OCI-LY7 (cell line): ENCODE measurements at regions not wholly inside any gene's neighbourhood (a gene's known extent, or its start where the extent isn't known, plus 50 kb on each side); places are given as distances from the start of the nearest gene placed in this dataset.

Experiments
- BruUV-seq: library from RNA; stranded (reverse); fragments of 400-500 nt; replicated peaks from 2 replicates; lab custom pipeline; 2021; lab: Mats Ljungman, UMichigan
- CTCF ChIA-PET: fragments of 300-600 bp; sonication (Branson Sonifier 250); formaldehyde crosslinking; loops from one replicate; lab custom pipeline; 2022; ENCODE audit warnings: antibody characterized with exemption; ENCODE audit not compliant: unreplicated experiment; lab: Charles Lee
- POLR2A ChIA-PET: fragments of 300-600 bp; sonication (Branson Sonifier 250); formaldehyde crosslinking; loops from one replicate; lab custom pipeline; 2022; ENCODE audit warnings: antibody characterized with exemption; lab: Charles Lee
- DNase-seq: peaks from one replicate; pipeline ENCODE4 v3.0.0-alpha.2; 2015; ENCODE audit warnings: low spot score
- H2AFZ ChIP-seq: fragments of 200-600 bp; sonication (generic), shearing (Covaris generic); 2 replicates; pipeline ENCODE4 v1.6.1; 2014; ENCODE audit warnings: mild to moderate bottlenecking, antibody characterized with exemption, low read length, moderate library complexity
- H3K27ac ChIP-seq: fragments of 200-600 bp; sonication (generic); 2 replicates; pipeline ENCODE4 v1.5.1; 2014; ENCODE audit warnings: mixed run types, low read depth, mild to moderate bottlenecking, moderate library complexity, low read length, inconsistent platforms; ENCODE audit not compliant: poor library complexity, severe bottlenecking
- H3K36me3 ChIP-seq: fragments of 200-600 bp; sonication (generic); 2 replicates; pipeline ENCODE4 v1.6.1; 2014; ENCODE audit warnings: mild to moderate bottlenecking, antibody characterized with exemption, low read length, moderate library complexity, mixed read lengths; ENCODE audit not compliant: insufficient read depth
- H3K4me1 ChIP-seq: fragments of 200-600 bp; sonication (generic); 2 replicates; pipeline ENCODE4 v1.5.1; 2014; ENCODE audit warnings: mild to moderate bottlenecking, low read length; ENCODE audit not compliant: insufficient read depth, poor library complexity, severe bottlenecking
- H3K4me2 ChIP-seq: fragments of 200-600 bp; sonication (generic); 2 replicates; pipeline ENCODE4 v1.6.1; 2014; ENCODE audit warnings: mild to moderate bottlenecking, low read length
- H3K4me3 ChIP-seq: fragments of 200-600 bp; sonication (generic); 2 replicates; pipeline ENCODE4 v1.5.1; 2014; ENCODE audit warnings: mild to moderate bottlenecking, low read depth, low read length; ENCODE audit not compliant: poor library complexity, severe bottlenecking
- H3K79me2 ChIP-seq: fragments of 200-600 bp; sonication (generic); 2 replicates; pipeline ENCODE4 v1.6.1; 2016; ENCODE audit warnings: low read depth, mild to moderate bottlenecking, low read length, moderate library complexity, mixed read lengths; ENCODE audit not compliant: insufficient read depth
- H3K9me2 ChIP-seq: fragments of 200-600 bp; sonication (generic); 2 replicates; pipeline ENCODE4 v1.6.1; 2016; ENCODE audit warnings: mild to moderate bottlenecking, low read length, mixed read lengths; ENCODE audit not compliant: insufficient read depth
- H3K9me3 ChIP-seq: fragments of 200-600 bp; sonication (generic); 2 replicates; pipeline ENCODE4 v1.6.1; 2014; ENCODE audit warnings: mild to moderate bottlenecking, mixed run types, low read length, mixed read lengths
- H4K20me1 ChIP-seq: fragments of 200-600 bp; sonication (generic); 2 replicates; pipeline ENCODE4 v1.6.1; 2014; ENCODE audit warnings: mild to moderate bottlenecking, antibody characterized with exemption, low read length, moderate library complexity, mixed read lengths; ENCODE audit not compliant: insufficient read depth
- EZH2phosphoT487 ChIP-seq: fragments of 200-600 bp; sonication (generic); IDR thresholded peaks from 2 replicates; pipeline ENCODE4 v1.6.1; 2018; ENCODE audit warnings: low read depth, borderline replicate concordance, mild to moderate bottlenecking, mixed run types, antibody characterized with exemption, low read length, moderate library complexity, mixed read lengths
- intact Hi-C: fragments of 100-400 bp; cut with micrococcal nuclease; formaldehyde crosslinking; loops from one replicate; pipeline ENCODE4 v1.10.0; 2022; ENCODE audit not compliant: unreplicated experiment
- TF ChIP-seq, protein P1 (sequence below): fragments of 200-600 bp; sonication (generic); conservative IDR thresholded peaks from 2 replicates; pipeline ENCODE4 v1.5.1; 2014; ENCODE audit warnings: mild to moderate bottlenecking, antibody characterized with exemption, low read length, moderate library complexity, mixed read lengths

DNA sequence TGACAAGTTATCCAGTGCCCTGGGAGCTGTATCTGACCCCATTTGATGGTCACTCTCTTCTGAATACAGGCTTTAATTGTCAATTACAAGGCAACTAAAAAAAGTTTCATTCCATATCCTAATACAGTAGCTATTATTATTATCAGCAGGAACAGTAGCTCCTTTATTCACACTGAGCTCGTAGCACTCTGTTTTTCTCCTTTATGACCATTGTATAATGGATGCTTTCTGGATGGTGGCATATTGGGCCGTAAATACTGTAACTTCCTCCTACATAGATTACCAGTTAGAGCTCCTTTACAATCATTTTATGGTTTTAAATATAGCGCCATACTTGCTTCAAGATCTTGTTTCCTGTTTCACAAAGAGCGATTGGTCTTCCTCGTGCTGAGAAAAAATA lies 1040.3 kb downstream of the TSN start:
- ChIA-PET CTCF (no interaction called here), POLR2A (no interaction called here)
- intact Hi-C loops: no loop called here

DNA sequence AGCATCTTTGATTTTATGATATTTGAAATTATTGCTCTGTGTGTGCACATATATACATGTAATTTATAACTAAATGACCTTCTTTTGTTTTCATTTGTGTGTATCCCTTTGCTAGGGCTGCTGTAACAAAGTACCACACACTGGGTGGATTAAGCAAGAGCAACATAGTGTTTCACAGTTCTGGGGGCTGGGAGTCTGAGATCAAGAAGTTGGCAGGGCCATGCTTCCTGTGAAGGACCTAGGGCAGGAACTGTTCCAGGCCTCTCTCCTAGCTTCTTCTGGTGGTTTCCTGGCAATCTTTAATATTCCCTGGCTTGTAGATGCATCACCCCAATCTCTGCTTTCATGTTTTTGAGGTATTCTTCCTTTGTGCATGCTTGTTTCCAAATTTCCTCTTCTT lies 1043.9 kb downstream of the TSN start:
- Histone ChIP-seq H3K9me2 (no peaks in the 10 kb centered on the region), H3K79me2 (no peaks in the 10 kb centered on the region), H2AFZ (no peak overlapping the region), H3K27ac (no peak overlapping the region), H3K4me3 (no peak overlapping the region), H4K20me1 (no peaks in the 10 kb centered on the region), H3K36me3 (no peaks in the 10 kb centered on the region), H3K9me3 (no peaks in the 10 kb centered on the region), H3K4me1 (no peaks in the 10 kb centered on the region), H3K4me2 (no peak overlapping the region)
- no TSS peak for BruUV-seq
- intact Hi-C loops: no loop called here
- TF ChIP-seq, protein P1, sequence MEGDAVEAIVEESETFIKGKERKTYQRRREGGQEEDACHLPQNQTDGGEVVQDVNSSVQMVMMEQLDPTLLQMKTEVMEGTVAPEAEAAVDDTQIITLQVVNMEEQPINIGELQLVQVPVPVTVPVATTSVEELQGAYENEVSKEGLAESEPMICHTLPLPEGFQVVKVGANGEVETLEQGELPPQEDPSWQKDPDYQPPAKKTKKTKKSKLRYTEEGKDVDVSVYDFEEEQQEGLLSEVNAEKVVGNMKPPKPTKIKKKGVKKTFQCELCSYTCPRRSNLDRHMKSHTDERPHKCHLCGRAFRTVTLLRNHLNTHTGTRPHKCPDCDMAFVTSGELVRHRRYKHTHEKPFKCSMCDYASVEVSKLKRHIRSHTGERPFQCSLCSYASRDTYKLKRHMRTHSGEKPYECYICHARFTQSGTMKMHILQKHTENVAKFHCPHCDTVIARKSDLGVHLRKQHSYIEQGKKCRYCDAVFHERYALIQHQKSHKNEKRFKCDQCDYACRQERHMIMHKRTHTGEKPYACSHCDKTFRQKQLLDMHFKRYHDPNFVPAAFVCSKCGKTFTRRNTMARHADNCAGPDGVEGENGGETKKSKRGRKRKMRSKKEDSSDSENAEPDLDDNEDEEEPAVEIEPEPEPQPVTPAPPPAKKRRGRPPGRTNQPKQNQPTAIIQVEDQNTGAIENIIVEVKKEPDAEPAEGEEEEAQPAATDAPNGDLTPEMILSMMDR: no peak
- no peak for TF ChIP-seq EZH2phosphoT487
- no peak for DNase-seq
- ChIA-PET POLR2A (no interaction called here), CTCF (no interaction called here)

More for the DNA sequence above, 1040.3 kb downstream of the TSN start:
- no peaks in the 10 kb centered on the region for H3K9me2 ChIP-seq
- no peaks in the 10 kb centered on the region for H4K20me1 ChIP-seq
- H2AFZ ChIP-seq: no peak overlapping the region
- no peaks in the 10 kb centered on the region for H3K36me3 ChIP-seq
- BruUV-seq: no TSS peak
- no peak for DNase-seq
- H3K4me3 ChIP-seq: no peak overlapping the region
- H3K4me2 ChIP-seq: no peak overlapping the region
- no peak for TF ChIP-seq EZH2phosphoT487
- TF ChIP-seq, protein P1: no peak
- no peaks in the 10 kb centered on the region for H3K9me3 ChIP-seq
- H3K79me2 ChIP-seq: no peaks in the 10 kb centered on the region
- no peaks in the 10 kb centered on the region for H3K4me1 ChIP-seq
- no peak overlapping the region for H3K27ac ChIP-seq

DNA sequence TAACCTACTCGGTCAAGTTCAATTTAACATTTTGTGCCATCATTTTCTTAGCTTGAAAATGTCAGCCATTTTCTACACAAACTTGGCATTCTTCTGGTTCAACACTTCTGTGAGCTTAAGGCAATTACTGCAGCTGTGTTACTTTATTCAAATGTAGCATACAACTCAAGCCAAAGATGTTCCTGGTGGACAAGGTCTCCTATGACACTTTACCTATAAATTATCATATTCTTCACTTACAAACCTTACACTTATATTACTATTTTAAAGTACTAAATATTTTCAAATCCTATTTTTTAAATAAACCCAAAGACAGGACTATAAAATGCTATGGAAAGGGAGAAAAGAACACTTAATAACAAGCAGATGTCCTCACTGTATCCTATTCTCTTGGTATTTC lies 1045.3 kb downstream of the TSN start:
- H3K4me3 ChIP-seq: no peak overlapping the region
- ChIA-PET CTCF (no interaction called here), POLR2A (no interaction called here)
- no peaks in the 10 kb centered on the region for H3K9me2 ChIP-seq
- H3K9me3 ChIP-seq: no peaks in the 10 kb centered on the region
- no peak overlapping the region for H3K27ac ChIP-seq
- intact Hi-C loops: no loop called here
- no peak for TF ChIP-seq EZH2phosphoT487
- TF ChIP-seq, protein P1: no peak
- H3K4me2 ChIP-seq: no peak overlapping the region
- no peaks in the 10 kb centered on the region for H3K4me1 ChIP-seq
- no peak overlapping the region for H2AFZ ChIP-seq
- DNase-seq: no peak
- no TSS peak for BruUV-seq
- H3K36me3 ChIP-seq: no peaks in the 10 kb centered on the region
- no peaks in the 10 kb centered on the region for H3K79me2 ChIP-seq
- H4K20me1 ChIP-seq: no peaks in the 10 kb centered on the region
